Progenitor cell of endocrine pancreas (in vitro differentiated cells): ENCODE measurements at regions not wholly inside any gene's neighbourhood (a gene's known extent, or its start where the extent isn't known, plus 50 kb on each side); places are given as distances from the start of the nearest gene placed in this dataset.
A peak's percentile ranks its signal among the peaks of the same experiment; 100 is the strongest.

Experiments used
- DNase-seq: peaks from one replicate; pipeline ENCODE4 v3.0.0; 2021; ENCODE audit warnings: low spot score; ENCODE audit not compliant: unreplicated experiment
- H3K27ac Mint-ChIP-seq: 2 replicates; pipeline ENCODE4 v1.8.0; 2021; ENCODE audit warnings: mild to moderate bottlenecking, moderate library complexity, mixed read lengths
- H3K27me3 Mint-ChIP-seq: 2 replicates; pipeline ENCODE4 v1.8.0; 2021; ENCODE audit warnings: mixed read lengths
- H3K36me3 Mint-ChIP-seq: 2 replicates; pipeline ENCODE4 v1.8.0; 2022; ENCODE audit warnings: mixed read lengths; ENCODE audit not compliant: insufficient read depth
- H3K4me1 Mint-ChIP-seq: 2 replicates; pipeline ENCODE4 v1.8.0; 2021; ENCODE audit warnings: low read depth, mixed read lengths
- H3K4me3 Mint-ChIP-seq: 2 replicates; pipeline ENCODE4 v1.8.0; 2021; ENCODE audit warnings: low read depth, mild to moderate bottlenecking, moderate library complexity, mixed read lengths
- H3K9me3 Mint-ChIP-seq: 2 replicates; pipeline ENCODE4 v1.8.0; 2021; ENCODE audit warnings: low read depth, mixed read lengths
- TF ChIP-seq, protein P1 (sequence below): fragments of 200-600 bp; sonication (generic); IDR thresholded peaks from one replicate; pipeline ENCODE4 v1.5.0; 2021; ENCODE audit warnings: antibody characterized with exemption, mild to moderate bottlenecking; ENCODE audit not compliant: unreplicated experiment

DNA sequence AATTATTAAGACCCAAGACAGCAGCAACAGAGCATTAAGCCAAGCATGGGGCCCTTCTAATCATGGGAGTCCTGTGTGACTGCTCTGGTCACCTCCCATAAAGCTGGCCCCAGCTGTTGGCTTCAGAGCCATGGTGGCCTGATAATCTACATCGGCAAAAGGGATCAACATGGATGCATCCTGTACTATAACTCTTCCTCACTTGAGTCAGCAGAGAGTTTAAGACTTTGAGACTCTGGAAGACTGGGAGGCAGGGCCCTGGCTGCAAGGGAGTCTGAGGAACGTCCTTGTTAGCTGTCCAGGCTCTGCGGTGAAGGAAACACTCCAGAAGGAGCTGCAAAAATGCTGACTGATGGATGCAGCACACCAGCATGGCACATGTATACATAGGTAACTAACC is 95.0 kb upstream of the KIAA1217 start:
- Mint-ChIP-seq H3K27ac (no peak overlapping the region), H3K36me3 (no peaks in the 10 kb centered on the region), H3K27me3 (peaks cover 5% of the 10 kb centered on the region), H3K9me3 (no peaks in the 10 kb centered on the region), H3K4me3 (no peak overlapping the region), H3K4me1 (peaks cover 4% of the 10 kb centered on the region)
- TF ChIP-seq, protein P1, sequence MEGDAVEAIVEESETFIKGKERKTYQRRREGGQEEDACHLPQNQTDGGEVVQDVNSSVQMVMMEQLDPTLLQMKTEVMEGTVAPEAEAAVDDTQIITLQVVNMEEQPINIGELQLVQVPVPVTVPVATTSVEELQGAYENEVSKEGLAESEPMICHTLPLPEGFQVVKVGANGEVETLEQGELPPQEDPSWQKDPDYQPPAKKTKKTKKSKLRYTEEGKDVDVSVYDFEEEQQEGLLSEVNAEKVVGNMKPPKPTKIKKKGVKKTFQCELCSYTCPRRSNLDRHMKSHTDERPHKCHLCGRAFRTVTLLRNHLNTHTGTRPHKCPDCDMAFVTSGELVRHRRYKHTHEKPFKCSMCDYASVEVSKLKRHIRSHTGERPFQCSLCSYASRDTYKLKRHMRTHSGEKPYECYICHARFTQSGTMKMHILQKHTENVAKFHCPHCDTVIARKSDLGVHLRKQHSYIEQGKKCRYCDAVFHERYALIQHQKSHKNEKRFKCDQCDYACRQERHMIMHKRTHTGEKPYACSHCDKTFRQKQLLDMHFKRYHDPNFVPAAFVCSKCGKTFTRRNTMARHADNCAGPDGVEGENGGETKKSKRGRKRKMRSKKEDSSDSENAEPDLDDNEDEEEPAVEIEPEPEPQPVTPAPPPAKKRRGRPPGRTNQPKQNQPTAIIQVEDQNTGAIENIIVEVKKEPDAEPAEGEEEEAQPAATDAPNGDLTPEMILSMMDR, result no peak
- DNase-seq, result no peak

DNA sequence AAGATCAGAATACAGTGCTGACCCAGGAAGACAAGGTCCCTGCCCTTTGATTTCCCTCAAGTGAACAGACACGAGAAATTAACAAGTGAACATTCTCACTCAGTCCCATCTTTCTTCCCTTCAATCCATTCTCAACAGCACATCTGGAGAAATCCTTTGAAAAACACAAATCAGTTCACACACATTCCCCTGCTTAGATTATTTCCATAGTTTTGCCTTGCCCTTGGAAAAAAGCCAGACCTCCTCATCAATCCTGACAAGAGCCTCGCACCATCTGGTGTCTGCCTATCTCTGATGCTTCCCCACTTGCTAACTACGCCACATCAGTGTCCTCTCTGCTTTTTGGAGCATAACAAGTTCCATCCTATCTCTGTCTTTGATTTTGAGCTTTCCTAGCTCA is 94.4 kb upstream of the KIAA1217 start:
- Mint-ChIP-seq H3K4me3 (no peak overlapping the region), H3K27me3 (peaks cover 6% of the 10 kb centered on the region), H3K27ac (no peak overlapping the region), H3K4me1 (no peaks in the 10 kb centered on the region), H3K9me3 (no peaks in the 10 kb centered on the region), H3K36me3 (no peaks in the 10 kb centered on the region)
- TF ChIP-seq, protein P1, result no peak
- DNase-seq, result no peak

DNA sequence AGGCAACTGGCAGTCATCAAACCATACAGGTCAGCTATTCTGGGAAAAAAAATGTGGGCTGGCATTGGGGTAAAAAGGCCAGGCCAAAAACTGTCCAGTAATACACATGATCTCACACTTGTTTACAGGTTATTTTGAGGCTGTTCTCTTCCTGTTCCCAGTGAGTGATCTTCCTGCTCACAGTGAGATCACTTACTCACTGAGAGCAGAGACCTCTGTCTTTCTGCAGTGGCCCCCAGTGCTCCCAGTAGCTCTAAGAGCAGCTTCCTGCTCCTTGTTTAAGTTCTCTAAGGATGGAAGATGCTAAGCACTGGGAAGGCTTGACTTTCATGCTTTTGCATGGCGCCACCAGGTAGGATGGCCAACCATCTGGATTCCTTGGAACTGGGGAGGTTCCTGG is 93.5 kb upstream of the KIAA1217 start:
- TF ChIP-seq, protein P1, result no peak

DNA sequence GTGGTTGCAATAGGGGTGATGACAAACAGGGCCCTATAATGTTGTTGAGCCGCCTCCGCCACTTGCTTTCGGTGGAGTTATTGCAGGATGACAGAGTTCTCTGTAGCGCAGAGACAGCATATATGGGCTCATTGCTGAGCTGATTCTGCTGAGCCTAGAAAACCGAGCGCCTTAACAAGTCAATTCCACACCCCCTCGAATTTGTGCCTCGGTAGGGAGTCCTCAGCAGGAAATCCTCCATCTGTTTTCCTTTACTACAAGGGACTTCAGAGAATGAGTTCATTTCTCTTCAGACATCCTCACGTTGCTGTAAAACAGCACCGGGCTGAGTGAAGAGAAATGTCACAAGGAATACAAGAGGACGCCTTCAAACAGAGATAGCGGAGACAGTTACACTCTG is 90.7 kb upstream of the KIAA1217 start:
- DNase-seq, result no peak
- Mint-ChIP-seq H3K4me1 (peaks cover 2% of the 10 kb centered on the region), H3K4me3 (no peak overlapping the region), H3K9me3 (peaks cover 3% of the 10 kb centered on the region), H3K27ac (no peak overlapping the region), H3K27me3 (peaks cover 6% of the 10 kb centered on the region), H3K36me3 (no peaks in the 10 kb centered on the region)
- TF ChIP-seq, protein P1, result no peak

More for the DNA sequence above, 93.5 kb upstream of the KIAA1217 start:
- no peak overlapping the region for H3K27ac Mint-ChIP-seq
- no peaks in the 10 kb centered on the region for H3K36me3 Mint-ChIP-seq
- no peaks in the 10 kb centered on the region for H3K4me1 Mint-ChIP-seq
- peaks cover 6% of the 10 kb centered on the region for H3K27me3 Mint-ChIP-seq
- no peak for DNase-seq
- H3K9me3 Mint-ChIP-seq, result no peaks in the 10 kb centered on the region
- H3K4me3 Mint-ChIP-seq, result no peak overlapping the region

DNA sequence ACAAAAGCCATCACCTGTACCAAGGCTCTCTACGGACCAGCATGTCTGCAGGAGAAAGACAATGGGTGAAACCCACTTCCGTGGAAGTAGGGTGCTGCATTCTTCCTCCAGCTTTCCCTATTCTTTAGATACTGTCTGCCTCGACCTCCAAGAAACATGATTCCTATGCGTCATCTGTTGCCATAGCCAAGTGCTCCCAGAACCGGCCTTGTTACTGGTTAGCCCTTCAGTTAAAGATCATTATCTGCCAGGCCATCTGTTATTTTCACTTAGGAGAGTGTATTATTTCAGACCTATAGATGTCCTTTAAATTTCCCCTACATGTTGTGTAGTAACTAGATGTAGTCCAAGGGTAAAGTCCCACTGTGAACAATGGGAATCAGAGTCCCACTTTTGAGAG is 89.0 kb upstream of the KIAA1217 start:
- peaks cover 6% of the 10 kb centered on the region for H3K27me3 Mint-ChIP-seq
- H3K4me1 Mint-ChIP-seq, result peaks cover 5% of the 10 kb centered on the region
- no peaks in the 10 kb centered on the region for H3K36me3 Mint-ChIP-seq
- DNase-seq, result no peak
- TF ChIP-seq, protein P1, result no peak
- H3K9me3 Mint-ChIP-seq, result peaks cover 3% of the 10 kb centered on the region
- no peak overlapping the region for H3K4me3 Mint-ChIP-seq
- H3K27ac Mint-ChIP-seq, result peak overlapping the region; percentile 59
